Fibroblast of lung (primary cell): ENCODE measurements at regions not wholly inside any gene's neighbourhood (a gene's known extent, or its start where the extent isn't known, plus 50 kb on each side); places are given as distances from the start of the nearest gene placed in this dataset.

Experiments
- CTCF ChIP-seq, 2 donors: IDR thresholded peaks in 1 of 2; conservative IDR thresholded peaks in 1 of 2; 1 replicate in 1 of 2; 2 replicates in 1 of 2; pipeline ENCODE4 v1.5.1; 2011 to 2012; ENCODE audit warnings: low read length in 2 of 2, control low read depth in 1 of 2, inconsistent platforms in 1 of 2, low read depth in 1 of 2, mild to moderate bottlenecking in 1 of 2
- EZH2 ChIP-seq: IDR thresholded peaks from 2 replicates; pipeline ENCODE4 v1.5.1; 2012; ENCODE audit warnings: low read length, control low read depth, mild to moderate bottlenecking; ENCODE audit errors: missing control alignments

GRCh38 chr10:61821153-61821552 lies 80.3 kb upstream of the ARID5B start:
- no peak for TF ChIP-seq CTCF (conservative IDR thresholded peaks at IDR 0.05 in 1 of 2, IDR thresholded peaks at IDR 0.05 in 1 of 2; ENCODE audit: low read depth in 1 of 2, low read length in 2 of 2)
- TF ChIP-seq EZH2, result no peak
